HL-60 (cell line): ENCODE measurements at regions not wholly inside any gene's neighbourhood (a gene's known extent, or its start where the extent isn't known, plus 50 kb on each side); places are given as distances from the start of the nearest gene placed in this dataset.

ENCODE experiments used
- DNase-seq, 2 experiments: peaks; one replicate each; pipeline ENCODE4 v3.0.0-alpha.2; 2010 to 2020; ENCODE audit warnings: low read depth in 1 of 2, low spot score in 1 of 2
- H3K27ac ChIP-seq: fragments of 250-450 bp; sonication (Bioruptor Pico); replicated peaks from 2 replicates; pipeline ENCODE4 v1.5.1; 2020; ENCODE audit warnings: mild to moderate bottlenecking, moderate library complexity
- H3K27me3 ChIP-seq: fragments of 250-450 bp; sonication (Bioruptor Pico); 2 replicates; pipeline ENCODE4 v1.5.1; 2021; ENCODE audit warnings: mild to moderate bottlenecking, moderate library complexity; ENCODE audit not compliant: insufficient read depth, poor library complexity, severe bottlenecking
- H3K4me3 ChIP-seq: replicated peaks from 2 replicates; pipeline ENCODE4 v1.5.1; 2011; ENCODE audit warnings: mild to moderate bottlenecking, control low read depth, low read length; ENCODE audit not compliant: insufficient read depth
- CTCF ChIP-seq: IDR thresholded peaks from one replicate; pipeline ENCODE4 v1.5.1; 2011; ENCODE audit warnings: low read length, control low read depth, inconsistent platforms; ENCODE audit not compliant: insufficient read depth
- GABPA ChIP-seq: IDR thresholded peaks from 2 replicates; pipeline ENCODE4 v1.6.1; 2012; ENCODE audit warnings: low read depth
- POLR2AphosphoS5 ChIP-seq: IDR thresholded peaks from 2 replicates; pipeline ENCODE4 v1.6.1; 2012; ENCODE audit warnings: low read depth
- REST ChIP-seq: IDR thresholded peaks from 2 replicates; pipeline ENCODE4 v1.6.1; 2012; ENCODE audit warnings: low read depth; ENCODE audit not compliant: insufficient replicate concordance
- SPI1 ChIP-seq: IDR thresholded peaks from 2 replicates; pipeline ENCODE4 v1.6.1; 2012; ENCODE audit warnings: low read depth, mild to moderate bottlenecking, borderline replicate concordance

- no peaks in the 10 kb centered on the region for H3K27me3 ChIP-seq
- TF ChIP-seq POLR2AphosphoS5 (no peak), REST (no peak), CTCF (no peak), GABPA (no peak)
- no peak overlapping the region for H3K27ac ChIP-seq
- DNase-seq, result no peak
- no peak overlapping the region for H3K4me3 ChIP-seq
These were observed 342.0 kb downstream of the TXNL1 start for GRCh38 chr18:56296381-56296780.

- H3K27me3 ChIP-seq, result no peaks in the 10 kb centered on the region
- TF ChIP-seq REST, result no peak
- no peak for TF ChIP-seq POLR2AphosphoS5
- no peak for TF ChIP-seq GABPA
- no peak for TF ChIP-seq CTCF
- no peak for TF ChIP-seq SPI1
- H3K4me3 ChIP-seq, result no peak overlapping the region
- H3K27ac ChIP-seq, result no peak overlapping the region
- no peak for DNase-seq
These were observed 343.8 kb downstream of the TXNL1 start for GRCh38 chr18:56294484-56295183.

GRCh38 chr18:56291294-56291693 lies 347.1 kb downstream of the TXNL1 start:
- Histone ChIP-seq H3K4me3 (no peak overlapping the region), H3K27me3 (no peaks in the 10 kb centered on the region), H3K27ac (no peak overlapping the region)
- no peak for TF ChIP-seq GABPA
- no peak for TF ChIP-seq SPI1
- no peak for TF ChIP-seq CTCF
- no peak for TF ChIP-seq REST
- DNase-seq, result no peak
